ENCODE measurements at regions not wholly inside any gene's neighbourhood (a gene's known extent, or its start where the extent isn't known, plus 50 kb on each side); places are given as distances from the start of the nearest gene placed in this dataset.

GRCh38 chr5:5953584-5954274, 424.6 kb downstream of the MED10 start:
- TF ChIP-seq EZH2 (optimal IDR thresholded peaks at IDR 0.05; ENCODE audit: low read depth, low read length): no peak
- TF ChIP-seq CTCF (IDR thresholded peaks at IDR 0.05; ENCODE audit: low read length): no peak
- TF ChIP-seq EZH2phosphoT487 (IDR thresholded peaks at IDR 0.05; ENCODE audit: low read length): no peak

All from MM.1S (cell line).